ENCODE measurements at regions not wholly inside any gene's neighbourhood (a gene's known extent, or its start where the extent isn't known, plus 50 kb on each side); places are given as distances from the start of the nearest gene placed in this dataset.

GRCh38 chrY:17079887-17080286 is 800.1 kb downstream of the CDY2B start:
- DNase-seq, result no peak
- no peak for FAIRE-seq
- Histone ChIP-seq H3K27me3 (ENCODE audit: control insufficient read depth, insufficient read depth, low read length) (no peaks in the 10 kb centered on the region), H3K4me1 (ENCODE audit: control insufficient read depth in 2 of 3, insufficient read depth in 2 of 3, low read depth in 1 of 3, low read length in 3 of 3) (no peaks in the 10 kb centered on the region), H3K9me3 (ENCODE audit: control insufficient read depth in 2 of 3, insufficient read depth in 1 of 3, low read length in 3 of 3) (peaks cover 0 to 4% (median 0%) of the 10 kb centered on the region in 3 donors), H3K27ac (ENCODE audit: low read depth in 2 of 2, low read length in 2 of 2) (no peak overlapping the region), H3K4me3 (ENCODE audit: low read length in 3 of 3) (no peak overlapping the region), H3K36me3 (ENCODE audit: control insufficient read depth in 2 of 3, insufficient read depth in 3 of 3, low read length in 3 of 3) (no peaks in the 10 kb centered on the region), H3K9ac (ENCODE audit: low read length in 3 of 3) (no peak overlapping the region)
- no peak for TF ChIP-seq CTCF (IDR thresholded peaks at IDR 0.05; ENCODE audit: borderline replicate concordance, extremely low read depth, insufficient read depth)
- intact Hi-C loops (cut with DNase I), result no loop called here

DNA sequence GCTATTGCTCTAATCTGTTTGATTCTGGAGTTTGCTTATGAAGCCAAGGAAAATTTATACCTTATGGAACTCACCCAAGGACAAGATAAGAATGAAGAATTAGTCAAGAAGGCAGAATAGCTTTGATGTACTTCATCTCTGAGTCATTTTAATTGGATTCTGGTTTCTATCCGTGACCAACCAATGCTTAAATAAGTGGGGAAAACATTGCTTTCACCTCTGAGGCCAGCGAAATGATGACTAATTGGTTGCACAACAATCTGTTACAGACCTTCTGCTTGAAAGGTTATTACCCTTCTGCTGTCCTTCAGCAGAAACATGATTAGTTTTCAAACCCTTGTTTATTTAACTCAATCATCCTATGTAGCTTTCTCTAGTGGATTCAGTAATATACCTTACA is 812.7 kb downstream of the CDY2B start:
- Histone ChIP-seq H3K9ac (ENCODE audit: low read length in 3 of 3) (no peak overlapping the region), H3K4me3 (ENCODE audit: low read length in 3 of 3) (no peak overlapping the region), H3K36me3 (ENCODE audit: control insufficient read depth in 2 of 3, insufficient read depth in 3 of 3, low read length in 3 of 3) (no peaks in the 10 kb centered on the region), H3K27ac (ENCODE audit: low read depth in 2 of 2, low read length in 2 of 2) (no peak overlapping the region), H3K9me3 (ENCODE audit: control insufficient read depth in 2 of 3, insufficient read depth in 1 of 3, low read length in 3 of 3) (no peaks in the 10 kb centered on the region), H3K4me1 (ENCODE audit: control insufficient read depth in 2 of 3, insufficient read depth in 2 of 3, low read depth in 1 of 3, low read length in 3 of 3) (no peaks in the 10 kb centered on the region), H3K27me3 (ENCODE audit: control insufficient read depth, insufficient read depth, low read length) (no peaks in the 10 kb centered on the region)
- no peak for FAIRE-seq
- intact Hi-C loops (cut with DNase I), result no loop called here
- no peak for TF ChIP-seq CTCF (IDR thresholded peaks at IDR 0.05; ENCODE audit: borderline replicate concordance, extremely low read depth, insufficient read depth)
- no peak for DNase-seq

DNA sequence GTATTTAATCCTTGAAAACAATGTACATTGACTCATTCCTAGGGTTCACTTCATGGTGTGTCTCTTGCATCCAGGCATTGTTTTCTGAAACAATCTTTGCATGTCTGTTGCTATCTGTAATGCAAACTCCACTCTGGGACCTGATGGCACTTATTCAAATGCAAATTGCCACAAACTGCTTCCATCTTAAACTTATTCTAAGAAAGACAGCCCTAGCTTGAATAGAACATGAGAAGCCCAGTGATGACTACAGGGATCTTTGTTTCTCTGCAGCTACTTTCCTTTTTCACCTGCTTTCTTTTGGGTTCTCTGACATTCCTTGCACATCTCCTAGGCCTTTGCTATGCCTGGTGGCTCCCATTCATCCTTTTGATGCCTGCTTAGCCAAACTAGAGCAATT is 827.0 kb downstream of the CDY2B start:
- intact Hi-C loops (cut with DNase I), result no loop called here
- H3K4me1 ChIP-seq (ENCODE audit: control insufficient read depth in 2 of 3, insufficient read depth in 2 of 3, low read depth in 1 of 3, low read length in 3 of 3), result no peaks in the 10 kb centered on the region
- DNase-seq, result no peak
- no peaks in the 10 kb centered on the region for H3K27me3 ChIP-seq (ENCODE audit: control insufficient read depth, insufficient read depth, low read length)
- no peak overlapping the region for H3K4me3 ChIP-seq (ENCODE audit: low read length in 3 of 3)
- no peak for FAIRE-seq
- H3K9me3 ChIP-seq (ENCODE audit: control insufficient read depth in 2 of 3, insufficient read depth in 1 of 3, low read length in 3 of 3), result no peaks in the 10 kb centered on the region
- no peak for TF ChIP-seq CTCF (IDR thresholded peaks at IDR 0.05; ENCODE audit: borderline replicate concordance, extremely low read depth, insufficient read depth)
- no peak overlapping the region for H3K27ac ChIP-seq (ENCODE audit: low read depth in 2 of 2, low read length in 2 of 2)
- no peaks in the 10 kb centered on the region for H3K36me3 ChIP-seq (ENCODE audit: control insufficient read depth in 2 of 3, insufficient read depth in 3 of 3, low read length in 3 of 3)
- no peak overlapping the region for H3K9ac ChIP-seq (ENCODE audit: low read length in 3 of 3)

DNA sequence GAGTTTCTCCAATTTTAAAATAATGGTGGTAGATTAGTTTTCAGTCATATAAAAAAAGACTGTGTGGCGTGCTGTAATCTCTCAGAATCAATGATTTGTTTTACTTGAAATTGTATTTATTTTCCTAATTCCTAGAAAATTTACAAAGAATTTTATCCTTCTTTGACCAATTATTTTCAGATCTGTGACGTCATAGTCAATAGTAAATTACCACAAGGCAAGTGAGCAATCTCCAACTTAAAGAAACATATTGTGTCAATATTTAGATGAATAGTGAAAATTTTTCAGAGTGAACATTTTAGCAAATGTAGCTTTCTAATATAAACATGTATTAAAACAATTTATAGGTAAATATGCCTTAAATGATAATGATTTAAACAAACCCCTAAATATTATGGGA is 829.6 kb downstream of the CDY2B start:
- no peak for FAIRE-seq
- Histone ChIP-seq H3K27ac (ENCODE audit: low read depth in 2 of 2, low read length in 2 of 2) (no peak overlapping the region), H3K9me3 (ENCODE audit: control insufficient read depth in 2 of 3, insufficient read depth in 1 of 3, low read length in 3 of 3) (no peaks in the 10 kb centered on the region), H3K36me3 (ENCODE audit: control insufficient read depth in 2 of 3, insufficient read depth in 3 of 3, low read length in 3 of 3) (no peaks in the 10 kb centered on the region), H3K27me3 (ENCODE audit: control insufficient read depth, insufficient read depth, low read length) (no peaks in the 10 kb centered on the region), H3K4me3 (ENCODE audit: low read length in 3 of 3) (no peak overlapping the region), H3K9ac (ENCODE audit: low read length in 3 of 3) (no peak overlapping the region), H3K4me1 (ENCODE audit: control insufficient read depth in 2 of 3, insufficient read depth in 2 of 3, low read depth in 1 of 3, low read length in 3 of 3) (no peaks in the 10 kb centered on the region)
- intact Hi-C loops (cut with DNase I), result no loop called here
- TF ChIP-seq CTCF (IDR thresholded peaks at IDR 0.05; ENCODE audit: borderline replicate concordance, extremely low read depth, insufficient read depth), result no peak
- DNase-seq, result no peak

Measured in kidney (tissue), 13 donors.